Endothelial cell of umbilical vein (primary cell): ENCODE measurements at regions not wholly inside any gene's neighbourhood (a gene's known extent, or its start where the extent isn't known, plus 50 kb on each side); places are given as distances from the start of the nearest gene placed in this dataset.

Experiments used
- BruUV-seq: library from RNA; stranded (reverse); fragments of 400-500 nt; replicated peaks from 2 replicates; lab custom pipeline; 2021; lab: Mats Ljungman, UMichigan
- CTCF ChIA-PET: fragments of 300-600, 350-600 bp; sonication (Branson Sonifier 250); formaldehyde crosslinking; loops from one replicate; lab custom pipeline; 2021; ENCODE audit warnings: antibody characterized with exemption, inconsistent platforms; lab: Charles Lee
- POLR2A ChIA-PET: fragments of 300-600, 350-600 bp; sonication (Branson Sonifier 250); formaldehyde crosslinking; loops from one replicate; lab custom pipeline; 2021; ENCODE audit warnings: antibody characterized with exemption, inconsistent platforms; lab: Charles Lee
- DNase-seq: peaks from one replicate; pipeline ENCODE4 v3.0.0-alpha.2; 2011; ENCODE audit warnings: low read depth, low spot score
- FAIRE-seq: peaks from 2 replicates; lab custom pipeline; 2011; peaks lifted over from hg19 to GRCh38; lab: Jason Lieb, UNC
- H2AFZ ChIP-seq: 2 replicates; pipeline ENCODE4 v1.6.0; 2012; ENCODE audit warnings: low read depth, low read length, control low read depth, inconsistent platforms
- H3K27ac ChIP-seq: 2 replicates; pipeline ENCODE4 v1.5.1; 2011; ENCODE audit warnings: low read depth, mild to moderate bottlenecking, control low read depth, low read length, moderate library complexity; ENCODE audit not compliant: insufficient read depth
- H3K27me3 ChIP-seq, 2 experiments: 2 replicates each; pipeline versions ENCODE4 v1.6.0 to v1.6.1; 2011; ENCODE audit warnings: low read length in 2 of 2, mixed read lengths in 1 of 2; ENCODE audit not compliant: control insufficient read depth in 2 of 2, insufficient read depth in 2 of 2
- H3K36me3 ChIP-seq, 2 experiments: 2 replicates in 1 of 2; 3 replicates in 1 of 2; pipeline ENCODE4 v1.5.1; 2011; ENCODE audit warnings: low read length in 2 of 2, mild to moderate bottlenecking in 1 of 2, moderate library complexity in 1 of 2; ENCODE audit not compliant: control insufficient read depth in 2 of 2, insufficient read depth in 2 of 2; ENCODE audit errors: extremely low read depth in 1 of 2
- H3K4me1 ChIP-seq: 3 replicates; pipeline ENCODE4 v1.5.1; 2011; ENCODE audit warnings: mild to moderate bottlenecking, low read length; ENCODE audit not compliant: control insufficient read depth, insufficient read depth; ENCODE audit errors: extremely low read depth
- H3K4me2 ChIP-seq: 2 replicates; pipeline ENCODE4 v1.6.1; 2011; ENCODE audit warnings: low read length, control low read depth, mixed read lengths; ENCODE audit not compliant: insufficient read depth
- H3K4me3 ChIP-seq, 3 experiments: fragments of 200-600 bp in 1 of 3; sonication (generic), shearing (Covaris generic) in 1 of 3; replicated peaks in 1 of 3; 2 replicates each; pipeline ENCODE4 v1.5.1; 2011 to 2016; ENCODE audit warnings: control low read depth in 3 of 3, low read length in 3 of 3, mild to moderate bottlenecking in 2 of 3, inconsistent platforms in 1 of 3, low read depth in 1 of 3, moderate library complexity in 1 of 3; ENCODE audit not compliant: insufficient read depth in 1 of 3
- H3K79me2 ChIP-seq: 2 replicates; pipeline ENCODE4 v1.6.0; 2012; ENCODE audit warnings: low read length, inconsistent platforms; ENCODE audit not compliant: control insufficient read depth, insufficient read depth
- H3K9ac ChIP-seq: replicated peaks from 2 replicates; pipeline ENCODE3; 2011; ENCODE audit warnings: low read length, control low read depth; ENCODE audit not compliant: insufficient read depth; ENCODE audit errors: extremely low read depth
- H3K9me1 ChIP-seq: replicated peaks from 3 replicates; pipeline ENCODE4 v1.6.0; 2011; ENCODE audit warnings: mild to moderate bottlenecking, low read length; ENCODE audit not compliant: control insufficient read depth, insufficient read depth; ENCODE audit errors: extremely low read depth
- H3K9me3 ChIP-seq: replicated peaks from 2 replicates; pipeline ENCODE4 v1.5.1; 2012; ENCODE audit warnings: low read length, inconsistent platforms; ENCODE audit not compliant: control insufficient read depth, insufficient read depth
- H4K20me1 ChIP-seq: replicated peaks from 2 replicates; pipeline ENCODE3; 2011; ENCODE audit warnings: mild to moderate bottlenecking, low read length; ENCODE audit not compliant: control insufficient read depth, insufficient read depth; ENCODE audit errors: extremely low read depth
- FOS ChIP-seq: IDR thresholded peaks from 2 replicates; pipeline ENCODE4 v1.6.1; 2011; ENCODE audit warnings: mild to moderate bottlenecking, low read length, moderate library complexity, borderline replicate concordance; ENCODE audit not compliant: insufficient read depth
- GATA2 ChIP-seq: IDR thresholded peaks from 2 replicates; pipeline ENCODE4 v1.7.0; 2011; ENCODE audit warnings: low read depth, mild to moderate bottlenecking, moderate library complexity, mixed read lengths, low read length; ENCODE audit not compliant: insufficient read length, insufficient read depth
- JUN ChIP-seq: IDR thresholded peaks from 2 replicates; pipeline ENCODE4 v1.6.1; 2011; ENCODE audit warnings: borderline replicate concordance, low read depth; ENCODE audit not compliant: insufficient read length, insufficient read depth
- MAX ChIP-seq: IDR thresholded peaks from 2 replicates; pipeline ENCODE4 v1.6.1; 2011; ENCODE audit not compliant: insufficient read depth, insufficient read length
- MYC ChIP-seq: IDR thresholded peaks from one replicate; pipeline ENCODE4 v1.6.1; 2011; ENCODE audit warnings: mild to moderate bottlenecking, low read depth, low read length
- POLR2A ChIP-seq: IDR thresholded peaks from 2 replicates; pipeline ENCODE4 v1.6.1; 2012; ENCODE audit warnings: low read depth, mild to moderate bottlenecking, control low read depth, low read length
- dilution Hi-C: fragments of 300-500 bp; cut with MboI; formaldehyde crosslinking; loops from one replicate; pipeline ENCODE4 v1.15.0; 2019; ENCODE audit warnings: low sequenced_read_pairs; ENCODE audit not compliant: extremely low pct_ligation_motif_present
- intact Hi-C: fragments of 100-400 bp; cut with micrococcal nuclease; formaldehyde crosslinking; loops from one replicate; pipeline ENCODE4 v1.10.0; 2022

GRCh38 chr18:6650127-6650507 is 79.4 kb upstream of the ARHGAP28 start:
- Histone ChIP-seq H3K27ac (no peak overlapping the region), H3K9ac (no peak overlapping the region), H2AFZ (no peak overlapping the region), H3K4me3 (no peak overlapping the region), H3K9me3 (no peaks in the 10 kb centered on the region), H3K36me3 (no peaks in the 10 kb centered on the region), H3K4me1 (no peaks in the 10 kb centered on the region), H3K27me3 (no peaks in the 10 kb centered on the region), H4K20me1 (no peaks in the 10 kb centered on the region), H3K9me1 (no peaks in the 10 kb centered on the region), H3K4me2 (no peak overlapping the region), H3K79me2 (no peaks in the 10 kb centered on the region)
- POLR2A ChIA-PET, result no interaction called here
- dilution Hi-C loops, result no loop called here
- no peak for DNase-seq
- TF ChIP-seq GATA2, result no peak
- no peak for TF ChIP-seq MAX
- no peak for TF ChIP-seq POLR2A
- TF ChIP-seq MYC, result no peak
- no peak for TF ChIP-seq FOS
- CTCF ChIA-PET, result interaction anchor here (2.1 to 2.3 kb wide), 2 partner anchors 12 to 236 kb away, joined by 4 read pairs; no protein-coding TSS in a partner anchor
- no TSS peak for BruUV-seq
- no peak for FAIRE-seq
- intact Hi-C loops, result no loop called here

GRCh38 chr18:6650747-6651146 is 78.8 kb upstream of the ARHGAP28 start:
- Histone ChIP-seq H3K27ac (no peak overlapping the region), H3K36me3 (no peaks in the 10 kb centered on the region), H3K4me2 (no peak overlapping the region), H3K9ac (no peak overlapping the region), H3K9me1 (no peaks in the 10 kb centered on the region), H3K27me3 (no peaks in the 10 kb centered on the region), H2AFZ (no peak overlapping the region), H3K9me3 (no peaks in the 10 kb centered on the region), H4K20me1 (no peaks in the 10 kb centered on the region), H3K79me2 (no peaks in the 10 kb centered on the region), H3K4me3 (no peak overlapping the region), H3K4me1 (no peaks in the 10 kb centered on the region)
- DNase-seq (no peak), FAIRE-seq (no peak)
- ChIA-PET CTCF (interaction anchor here (2.3 kb wide), 1 partner anchor 235 kb away, joined by 4 read pairs; no protein-coding TSS in a partner anchor), POLR2A (no interaction called here)
- dilution Hi-C loops, result no loop called here
- no TSS peak for BruUV-seq
- intact Hi-C loops, result no loop called here
- no peak for TF ChIP-seq POLR2A
- TF ChIP-seq MAX, result no peak
- TF ChIP-seq JUN, result no peak
